Epithelial cell of proximal tubule (primary cell): ENCODE measurements at regions not wholly inside any gene's neighbourhood (a gene's known extent, or its start where the extent isn't known, plus 50 kb on each side); places are given as distances from the start of the nearest gene placed in this dataset.

Source experiments
- DNase-seq: peaks from one replicate; pipeline ENCODE4 v3.0.0-alpha.2; 2011; ENCODE audit warnings: low read depth
- H3K4me3 ChIP-seq: 2 replicates; pipeline ENCODE4 v1.5.1; 2011; ENCODE audit warnings: low read depth, mild to moderate bottlenecking, low read length
- CTCF ChIP-seq: conservative IDR thresholded peaks from 2 replicates; pipeline ENCODE4 v1.5.1; 2012; ENCODE audit warnings: low read depth, mild to moderate bottlenecking, low read length

- DNase-seq = no peak
- no peak overlapping the region for H3K4me3 ChIP-seq
- no peak for TF ChIP-seq CTCF
Observed at GRCh38 chr17:70810609-70811008, 641.3 kb downstream of the KCNJ2 start.

GRCh38 chr17:70813355-70813930 is 644.1 kb downstream of the KCNJ2 start:
- no peak overlapping the region for H3K4me3 ChIP-seq
- DNase-seq = no peak
- no peak for TF ChIP-seq CTCF

- TF ChIP-seq CTCF = no peak
- H3K4me3 ChIP-seq = no peak overlapping the region
- DNase-seq = no peak
Observed at GRCh38 chr17:70819183-70819582, 649.9 kb downstream of the KCNJ2 start.

GRCh38 chr17:70820276-70820675 is 650.9 kb downstream of the KCNJ2 start:
- no peak overlapping the region for H3K4me3 ChIP-seq
- no peak for TF ChIP-seq CTCF
- no peak for DNase-seq

- no peak overlapping the region for H3K4me3 ChIP-seq
- DNase-seq = no peak
- no peak for TF ChIP-seq CTCF
Observed at GRCh38 chr17:70825321-70826125, 656.2 kb downstream of the KCNJ2 start.

GRCh38 chr17:70829876-70830275 is 660.5 kb downstream of the KCNJ2 start:
- H3K4me3 ChIP-seq = no peak overlapping the region
- DNase-seq = no peak
- TF ChIP-seq CTCF = no peak

- H3K4me3 ChIP-seq = no peak overlapping the region
- TF ChIP-seq CTCF = no peak
- DNase-seq = no peak
Observed at GRCh38 chr17:70834039-70834438, 664.7 kb downstream of the KCNJ2 start.
